HG03432 (cell line): ENCODE measurements at regions not wholly inside any gene's neighbourhood (a gene's known extent, or its start where the extent isn't known, plus 50 kb on each side); places are given as distances from the start of the nearest gene placed in this dataset.

Source experiments
- ATAC-seq: cut with Tn5 transposase; IDR thresholded peaks from one replicate; pipeline ENCODE4 v1.9.1; 2021; ENCODE audit warnings: mild to moderate bottlenecking, moderate library complexity; ENCODE audit not compliant: unreplicated experiment

- ATAC-seq: no peak
Observed at GRCh38 chr5:29995154-29995553, 1198.3 kb upstream of the CDH6 start.

GRCh38 chr5:29994519-29994918 lies 1199.0 kb upstream of the CDH6 start:
- ATAC-seq: no peak

GRCh38 chr5:29993286-29993685 lies 1200.2 kb upstream of the CDH6 start:
- no peak for ATAC-seq

- ATAC-seq: no peak
Observed at GRCh38 chr5:29992248-29992647, 1201.2 kb upstream of the CDH6 start.

- ATAC-seq: no peak
Observed at GRCh38 chr5:29990681-29991080, 1202.8 kb upstream of the CDH6 start.

- no peak for ATAC-seq
Observed at GRCh38 chr5:29984156-29984540, 1209.3 kb upstream of the CDH6 start.

GRCh38 chr5:29983528-29984155 lies 1209.8 kb upstream of the CDH6 start:
- no peak for ATAC-seq

- no peak for ATAC-seq
Observed at GRCh38 chr5:29982457-29982856, 1211.0 kb upstream of the CDH6 start.

- ATAC-seq: no peak
Observed at GRCh38 chr5:29972597-29972996, 1220.9 kb upstream of the CDH6 start.

GRCh38 chr5:29963956-29964355 lies 1229.5 kb upstream of the CDH6 start:
- no peak for ATAC-seq

GRCh38 chr5:29960323-29960722 lies 1233.2 kb upstream of the CDH6 start:
- no peak for ATAC-seq

GRCh38 chr5:29950416-29951145 lies 1242.9 kb upstream of the CDH6 start:
- ATAC-seq: no peak

- ATAC-seq: no peak
Observed at GRCh38 chr5:29949301-29949872, 1244.1 kb upstream of the CDH6 start.

GRCh38 chr5:29944327-29944726 lies 1249.2 kb upstream of the CDH6 start:
- no peak for ATAC-seq

GRCh38 chr5:29942089-29942488 lies 1251.4 kb upstream of the CDH6 start:
- ATAC-seq: no peak

- ATAC-seq: no peak
Observed at GRCh38 chr5:29939988-29940387, 1253.5 kb upstream of the CDH6 start.

GRCh38 chr5:29935371-29935770 lies 1258.1 kb upstream of the CDH6 start:
- ATAC-seq: no peak

- ATAC-seq: no peak
Observed at GRCh38 chr5:29930316-29930715, 1263.2 kb upstream of the CDH6 start.

- ATAC-seq: no peak
Observed at GRCh38 chr5:29924107-29924506, 1269.4 kb upstream of the CDH6 start.

GRCh38 chr5:29905626-29906353 lies 1287.7 kb upstream of the CDH6 start:
- no peak for ATAC-seq

GRCh38 chr5:29902859-29903258 lies 1290.6 kb upstream of the CDH6 start:
- ATAC-seq: no peak

- ATAC-seq: no peak
Observed at GRCh38 chr5:29899583-29899982, 1293.9 kb upstream of the CDH6 start.
